ENCODE measurements at regions not wholly inside any gene's neighbourhood (a gene's known extent, or its start where the extent isn't known, plus 50 kb on each side); places are given as distances from the start of the nearest gene placed in this dataset.

- peak in 1 of 2 donors; percentile 4 for DNase-seq
Measured at GRCh38 chr3:130260918-130261317, 84.6 kb upstream of the COL6A5 start.

DNA sequence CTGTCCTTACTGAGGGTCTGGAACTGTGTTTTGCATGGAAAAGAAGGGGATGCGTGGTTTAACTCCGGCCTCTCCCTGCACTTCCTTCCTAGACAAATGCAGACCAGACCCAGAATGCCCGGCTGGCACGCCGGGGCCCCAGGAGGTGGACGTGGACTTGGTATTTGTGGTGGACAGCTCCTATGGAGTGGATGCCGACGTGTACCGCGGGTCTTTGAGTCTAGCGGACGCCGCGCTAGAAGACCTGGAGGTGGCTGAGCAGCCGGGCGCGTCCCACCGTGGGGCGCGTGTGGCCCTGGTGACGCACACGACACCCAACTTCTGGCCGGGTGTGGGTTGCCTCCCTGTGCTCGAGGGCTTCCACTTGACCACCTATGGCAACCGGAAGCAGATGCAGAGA is 81.8 kb upstream of the COL6A5 start:
- DNase-seq: no peak

DNA sequence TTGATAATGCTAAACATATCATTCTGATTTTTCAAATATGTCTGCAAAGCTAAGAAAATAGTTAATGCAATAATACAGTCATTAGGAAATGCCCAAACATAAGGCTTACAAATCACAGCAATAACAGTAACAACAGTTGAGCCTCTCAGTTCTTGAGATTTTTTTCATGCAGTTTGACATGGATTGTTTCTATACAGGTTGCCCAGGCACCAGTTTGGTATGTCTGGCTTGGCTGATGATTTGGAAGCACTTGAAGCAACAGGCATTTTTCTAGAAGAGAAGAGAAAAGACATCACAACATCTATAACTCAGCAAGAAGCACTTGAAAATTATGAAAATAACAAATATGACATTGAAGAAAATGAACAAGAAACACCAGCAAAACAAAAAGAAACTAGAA is 78.7 kb upstream of the COL6A5 start:
- no peak for DNase-seq

GRCh38 chr3:130276203-130276803 is 69.2 kb upstream of the COL6A5 start:
- peak; percentile 50 to 66 for DNase-seq

DNA sequence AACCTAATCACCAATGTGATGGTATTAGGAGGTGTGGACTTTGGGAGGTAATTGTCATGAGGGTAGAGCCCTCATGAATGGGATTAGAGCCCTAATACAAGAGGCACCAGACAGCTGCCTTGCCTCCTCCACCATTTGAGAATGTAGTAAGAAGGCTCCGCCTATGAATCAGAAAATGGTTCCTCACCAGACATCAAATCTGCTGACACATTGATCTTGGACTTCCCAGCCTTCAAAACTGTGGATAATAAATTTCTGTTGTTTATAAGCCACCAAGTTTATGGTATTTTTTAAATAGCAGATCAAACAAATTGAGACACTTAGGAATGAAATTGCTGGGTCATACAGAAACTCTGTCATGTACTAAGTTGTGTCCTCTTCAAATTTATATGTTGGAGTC is 56.8 kb upstream of the COL6A5 start:
- no peak for DNase-seq

DNA sequence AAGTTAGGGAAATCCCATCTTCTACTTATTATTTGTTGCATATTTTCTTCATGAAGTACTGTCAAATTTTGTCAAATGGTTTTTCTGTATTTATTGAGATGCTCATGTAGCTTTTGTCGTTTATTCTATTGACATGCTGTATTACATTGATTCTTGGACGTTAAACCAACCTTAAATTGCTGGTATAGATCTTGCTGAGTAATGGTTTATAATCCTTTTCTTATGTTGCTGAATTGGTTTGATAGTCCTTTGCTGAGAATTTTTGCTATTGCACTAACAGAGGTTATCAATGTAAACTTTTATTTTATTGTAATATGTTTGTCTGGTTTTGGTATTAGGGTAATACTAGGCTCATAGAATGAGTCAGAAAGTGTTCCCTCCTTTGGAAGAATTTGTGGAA is 54.3 kb upstream of the COL6A5 start:
- no peak for DNase-seq

DNA sequence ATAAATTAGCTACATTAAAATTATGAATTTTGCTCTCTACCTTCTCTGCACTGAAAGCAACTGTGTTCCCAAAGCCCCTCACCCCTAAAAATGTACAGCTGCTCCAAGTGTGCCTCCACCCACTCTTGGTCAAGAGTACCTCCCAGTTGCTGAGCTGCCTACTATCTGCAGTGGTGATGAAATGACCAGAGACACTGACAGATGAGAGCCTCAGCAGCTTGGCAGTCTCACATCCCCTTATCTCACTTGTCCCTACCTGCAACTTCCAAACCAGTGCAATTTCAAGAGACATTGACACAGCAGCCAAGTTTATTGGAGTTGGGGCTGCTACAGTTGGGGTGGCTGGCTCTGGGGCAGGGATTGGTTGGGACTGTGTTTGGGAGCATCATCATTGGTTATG is 52.2 kb upstream of the COL6A5 start:
- DNase-seq: no peak
